Naive thymus-derived CD4-positive, alpha-beta T cell (primary cell): ENCODE measurements at regions not wholly inside any gene's neighbourhood (a gene's known extent, or its start where the extent isn't known, plus 50 kb on each side); places are given as distances from the start of the nearest gene placed in this dataset.

Experiments
- ATAC-seq: fragments of 150-1000 bp; cut with Tn5 transposase; 2 replicates; pipeline ENCODE4 v1.10.0; 2021; ENCODE audit warnings: mild to moderate bottlenecking, moderate library complexity
- CTCF ChIA-PET: fragments of 350-600 bp; sonication (Branson Sonifier 250); formaldehyde crosslinking; loops from one replicate; lab custom pipeline; 2021; ENCODE audit warnings: antibody characterized with exemption; lab: Charles Lee
- POLR2A ChIA-PET: fragments of 350-600 bp; sonication (Branson Sonifier 250); formaldehyde crosslinking; loops from one replicate; lab custom pipeline; 2021; ENCODE audit warnings: antibody characterized with exemption, inconsistent platforms; lab: Charles Lee
- DNase-seq, 9 donors: peaks; one replicate each; pipeline versions ENCODE4 v3.0.0 to v3.0.0-alpha.2; 2020 to 2022; ENCODE audit warnings: mixed read lengths in 1 of 9
- H3K27ac ChIP-seq: one replicate; pipeline ENCODE4 v1.7.0; 2013; ENCODE audit warnings: mild to moderate bottlenecking, low read depth, low read length, moderate library complexity
- H3K27me3 ChIP-seq, 2 donors: one replicate each; pipeline ENCODE4 v1.7.0; 2013; ENCODE audit warnings: low read length in 2 of 2, mild to moderate bottlenecking in 2 of 2, moderate library complexity in 2 of 2; ENCODE audit not compliant: control insufficient read depth in 2 of 2, insufficient read depth in 2 of 2
- H3K36me3 ChIP-seq, 3 experiments: 1 replicate in 2 of 3; 2 replicates in 1 of 3; pipeline ENCODE4 v1.7.0; 2013; ENCODE audit warnings: low read length in 3 of 3, mild to moderate bottlenecking in 3 of 3, moderate library complexity in 1 of 3; ENCODE audit not compliant: insufficient read depth in 3 of 3, control insufficient read depth in 2 of 3
- H3K4me1 ChIP-seq, 2 donors: one replicate each; pipeline ENCODE4 v1.7.0; 2013; ENCODE audit warnings: low read length in 2 of 2, mild to moderate bottlenecking in 2 of 2, moderate library complexity in 1 of 2; ENCODE audit not compliant: control insufficient read depth in 2 of 2, insufficient read depth in 2 of 2
- H3K4me3 ChIP-seq: 2 replicates; pipeline ENCODE4 v1.7.0; 2013; ENCODE audit warnings: mild to moderate bottlenecking, low read length
- H3K9me3 ChIP-seq, 3 experiments: 1 replicate in 2 of 3; 2 replicates in 1 of 3; pipeline ENCODE4 v1.7.0; 2013; ENCODE audit warnings: low read length in 3 of 3; ENCODE audit not compliant: control insufficient read depth in 2 of 3
- H3K27ac Mint-ChIP-seq, 9 donors: one replicate each; pipeline ENCODE4 v1.8.0; 2020 to 2022; ENCODE audit warnings: mixed read lengths in 9 of 9, mild to moderate bottlenecking in 8 of 9, moderate library complexity in 5 of 9, inconsistent platforms in 2 of 9
- H3K27me3 Mint-ChIP-seq, 5 donors: one replicate each; pipeline ENCODE4 v1.8.0; 2021 to 2022; ENCODE audit warnings: mixed read lengths in 5 of 5, mild to moderate bottlenecking in 1 of 5
- H3K36me3 Mint-ChIP-seq, 5 donors: one replicate each; pipeline ENCODE4 v1.8.0; 2020 to 2022; ENCODE audit warnings: mixed read lengths in 5 of 5, mild to moderate bottlenecking in 3 of 5, inconsistent platforms in 1 of 5
- H3K4me1 Mint-ChIP-seq, 7 donors: one replicate each; pipeline ENCODE4 v1.8.0; 2020 to 2022; ENCODE audit warnings: mixed read lengths in 7 of 7, mild to moderate bottlenecking in 3 of 7, inconsistent platforms in 1 of 7
- H3K4me3 Mint-ChIP-seq, 10 donors: one replicate each; pipeline ENCODE4 v1.8.0; 2020 to 2022; ENCODE audit warnings: mild to moderate bottlenecking in 10 of 10, mixed read lengths in 10 of 10, moderate library complexity in 6 of 10, inconsistent platforms in 2 of 10
- H3K9me3 Mint-ChIP-seq, 11 donors: one replicate each; pipeline ENCODE4 v1.8.0; 2020 to 2022; ENCODE audit warnings: mixed read lengths in 11 of 11, mild to moderate bottlenecking in 4 of 11, inconsistent platforms in 1 of 11, moderate library complexity in 1 of 11
- intact Hi-C, 2 donors: fragments of 100-400 bp; cut with micrococcal nuclease; formaldehyde crosslinking; loops; one replicate each; pipeline ENCODE4 v1.15.1; 2023

- H3K9me3 ChIP-seq: peaks cover 0 to 4% (median 0%) of the 10 kb centered on the region in 3 experiments
- no peaks in the 10 kb centered on the region for H3K36me3 ChIP-seq
- no peak overlapping the region for H3K27ac Mint-ChIP-seq
- DNase-seq (no peak), ATAC-seq (no peak)
- no peaks in the 10 kb centered on the region for H3K27me3 ChIP-seq
- H3K4me3 ChIP-seq: no peak overlapping the region
- no peaks in the 10 kb centered on the region for H3K27me3 Mint-ChIP-seq
- no peak overlapping the region for H3K4me3 Mint-ChIP-seq
- no peaks in the 10 kb centered on the region for H3K36me3 Mint-ChIP-seq
- no peaks in the 10 kb centered on the region for H3K4me1 ChIP-seq
- intact Hi-C loops: no loop called here
- no peaks in the 10 kb centered on the region for H3K4me1 Mint-ChIP-seq
- CTCF ChIA-PET: no interaction called here
- POLR2A ChIA-PET: no interaction called here
- H3K27ac ChIP-seq: no peak overlapping the region
- peaks cover 0 to 47% (median 3%) of the 10 kb centered on the region in 11 donors for H3K9me3 Mint-ChIP-seq
Observed at GRCh38 chr4:33262824-33263223, 2542.7 kb downstream of the PCDH7 start.

- H3K27me3 ChIP-seq: no peaks in the 10 kb centered on the region
- Mint-ChIP-seq H3K4me1 (no peaks in the 10 kb centered on the region), H3K9me3 (peaks cover 0 to 16% (median 2%) of the 10 kb centered on the region in 11 donors), H3K27ac (no peak overlapping the region), H3K27me3 (no peaks in the 10 kb centered on the region), H3K4me3 (no peak overlapping the region), H3K36me3 (no peaks in the 10 kb centered on the region)
- intact Hi-C loops: no loop called here
- ChIA-PET CTCF (no interaction called here), POLR2A (no interaction called here)
- ATAC-seq (no peak), DNase-seq (no peak)
- H3K36me3 ChIP-seq: no peaks in the 10 kb centered on the region
- peaks cover 0 to 4% (median 0%) of the 10 kb centered on the region in 3 experiments for H3K9me3 ChIP-seq
- no peaks in the 10 kb centered on the region for H3K4me1 ChIP-seq
- no peak overlapping the region for H3K27ac ChIP-seq
- H3K4me3 ChIP-seq: no peak overlapping the region
Observed at GRCh38 chr4:33268776-33269175, 2548.6 kb downstream of the PCDH7 start.

- ATAC-seq (no peak), DNase-seq (no peak)
- Histone ChIP-seq H3K4me1 (no peaks in the 10 kb centered on the region), H3K27me3 (no peaks in the 10 kb centered on the region), H3K36me3 (no peaks in the 10 kb centered on the region), H3K4me3 (no peak overlapping the region), H3K9me3 (peaks cover 0 to 4% (median 0%) of the 10 kb centered on the region in 3 experiments), H3K27ac (no peak overlapping the region)
- POLR2A ChIA-PET: no interaction called here
- no peaks in the 10 kb centered on the region for H3K4me1 Mint-ChIP-seq
- H3K4me3 Mint-ChIP-seq: no peak overlapping the region
- H3K27ac Mint-ChIP-seq: no peak overlapping the region
- H3K36me3 Mint-ChIP-seq: no peaks in the 10 kb centered on the region
- no peaks in the 10 kb centered on the region for H3K27me3 Mint-ChIP-seq
- intact Hi-C loops: no loop called here
- CTCF ChIA-PET: no interaction called here
- peaks cover 0 to 13% (median 2%) of the 10 kb centered on the region in 11 donors for H3K9me3 Mint-ChIP-seq
Observed at GRCh38 chr4:33270403-33270802, 2550.2 kb downstream of the PCDH7 start.

- Histone ChIP-seq H3K4me3 (no peak overlapping the region), H3K27me3 (no peaks in the 10 kb centered on the region), H3K27ac (no peak overlapping the region), H3K9me3 (peaks cover 0 to 1% (median 0%) of the 10 kb centered on the region in 3 experiments), H3K4me1 (no peaks in the 10 kb centered on the region), H3K36me3 (no peaks in the 10 kb centered on the region)
- Mint-ChIP-seq H3K27me3 (no peaks in the 10 kb centered on the region), H3K36me3 (no peaks in the 10 kb centered on the region), H3K4me1 (no peaks in the 10 kb centered on the region), H3K27ac (no peak overlapping the region), H3K9me3 (peaks cover 0 to 13% (median 3%) of the 10 kb centered on the region in 11 donors), H3K4me3 (no peak overlapping the region)
- ATAC-seq (no peak), DNase-seq (no peak)
- ChIA-PET POLR2A (no interaction called here), CTCF (no interaction called here)
- intact Hi-C loops: no loop called here
Observed at GRCh38 chr4:33272722-33273121, 2552.6 kb downstream of the PCDH7 start.

- Mint-ChIP-seq H3K4me1 (no peaks in the 10 kb centered on the region), H3K9me3 (peaks cover 0 to 21% (median 15%) of the 10 kb centered on the region in 11 donors), H3K27me3 (no peaks in the 10 kb centered on the region), H3K27ac (no peak overlapping the region), H3K36me3 (no peaks in the 10 kb centered on the region), H3K4me3 (no peak overlapping the region)
- POLR2A ChIA-PET: no interaction called here
- H3K4me1 ChIP-seq: no peaks in the 10 kb centered on the region
- CTCF ChIA-PET: interaction anchor here (0.7 kb wide), 1 partner anchor 43 kb away, joined by 3 read pairs; no protein-coding TSS in a partner anchor
- no peak overlapping the region for H3K27ac ChIP-seq
- no peaks in the 10 kb centered on the region for H3K9me3 ChIP-seq
- intact Hi-C loops: no loop called here
- H3K36me3 ChIP-seq: no peaks in the 10 kb centered on the region
- DNase-seq (no peak), ATAC-seq (no peak)
- no peaks in the 10 kb centered on the region for H3K27me3 ChIP-seq
- H3K4me3 ChIP-seq: no peak overlapping the region
Observed at GRCh38 chr4:33283818-33284217, 2563.6 kb downstream of the PCDH7 start.

- Mint-ChIP-seq H3K4me3 (no peak overlapping the region), H3K9me3 (peaks cover 3 to 21% (median 9%) of the 10 kb centered on the region in 11 donors), H3K27me3 (no peaks in the 10 kb centered on the region), H3K36me3 (no peaks in the 10 kb centered on the region), H3K4me1 (no peaks in the 10 kb centered on the region), H3K27ac (no peak overlapping the region)
- Histone ChIP-seq H3K27ac (no peak overlapping the region), H3K4me3 (no peak overlapping the region), H3K27me3 (no peaks in the 10 kb centered on the region), H3K36me3 (no peaks in the 10 kb centered on the region), H3K9me3 (no peaks in the 10 kb centered on the region), H3K4me1 (no peaks in the 10 kb centered on the region)
- DNase-seq: no peak
- intact Hi-C loops: no loop called here
- ATAC-seq: no peak
- ChIA-PET POLR2A (no interaction called here), CTCF (no interaction called here)
Observed at GRCh38 chr4:33296876-33297455, 2576.8 kb downstream of the PCDH7 start.

GRCh38 chr4:33302321-33302720, 2582.2 kb downstream of the PCDH7 start:
- H3K27ac Mint-ChIP-seq: no peak overlapping the region
- H3K4me1 ChIP-seq: no peaks in the 10 kb centered on the region
- peaks cover 2 to 37% (median 10%) of the 10 kb centered on the region in 11 donors for H3K9me3 Mint-ChIP-seq
- no peaks in the 10 kb centered on the region for H3K36me3 ChIP-seq
- POLR2A ChIA-PET: no interaction called here
- no peaks in the 10 kb centered on the region for H3K36me3 Mint-ChIP-seq
- DNase-seq (no peak), ATAC-seq (no peak)
- no peaks in the 10 kb centered on the region for H3K27me3 ChIP-seq
- no peaks in the 10 kb centered on the region for H3K27me3 Mint-ChIP-seq
- H3K4me3 Mint-ChIP-seq: no peak overlapping the region
- H3K4me3 ChIP-seq: no peak overlapping the region
- no peak overlapping the region for H3K27ac ChIP-seq
- intact Hi-C loops: no loop called here
- CTCF ChIA-PET: no interaction called here
- H3K4me1 Mint-ChIP-seq: no peaks in the 10 kb centered on the region
- H3K9me3 ChIP-seq: no peaks in the 10 kb centered on the region
